GM20000 (cell line): ENCODE measurements at regions not wholly inside any gene's neighbourhood (a gene's known extent, or its start where the extent isn't known, plus 50 kb on each side); places are given as distances from the start of the nearest gene placed in this dataset.
A peak's percentile ranks its signal among the peaks of the same experiment; 100 is the strongest.

ENCODE experiments used
- DNase-seq: peaks from one replicate; pipeline ENCODE4 v3.0.0; 2012; ENCODE audit warnings: low spot score
- CTCF ChIP-seq: IDR thresholded peaks from 2 replicates; pipeline ENCODE4 v1.5.1; 2012; ENCODE audit warnings: mild to moderate bottlenecking, control low read depth; ENCODE audit errors: extremely low read depth, missing control alignments

DNA sequence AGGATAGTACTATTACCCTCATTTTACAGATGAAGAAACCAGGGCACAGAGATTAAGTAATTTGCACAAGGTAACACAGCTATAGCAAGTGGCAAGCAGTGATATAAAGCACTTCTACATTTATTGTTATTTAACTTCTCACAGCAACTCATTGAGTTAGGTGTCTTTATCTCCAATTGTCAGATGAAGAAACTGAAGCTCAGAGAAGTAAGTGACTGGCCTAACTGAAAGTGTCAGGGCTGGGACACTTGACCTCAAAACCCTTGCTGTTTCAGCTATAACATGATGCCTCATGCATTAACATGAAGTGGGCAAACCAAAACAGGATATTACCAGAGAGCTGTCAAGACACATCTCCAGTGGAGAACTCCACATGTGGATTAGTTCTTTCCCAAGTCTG is 65.8 kb upstream of the LEKR1 start:
- peak; percentile 41 for DNase-seq
- TF ChIP-seq CTCF, result no peak

- no peak for TF ChIP-seq CTCF
- no peak for DNase-seq
These were observed 65.1 kb upstream of the LEKR1 start for GRCh38 chr3:156761007-156761406.

DNA sequence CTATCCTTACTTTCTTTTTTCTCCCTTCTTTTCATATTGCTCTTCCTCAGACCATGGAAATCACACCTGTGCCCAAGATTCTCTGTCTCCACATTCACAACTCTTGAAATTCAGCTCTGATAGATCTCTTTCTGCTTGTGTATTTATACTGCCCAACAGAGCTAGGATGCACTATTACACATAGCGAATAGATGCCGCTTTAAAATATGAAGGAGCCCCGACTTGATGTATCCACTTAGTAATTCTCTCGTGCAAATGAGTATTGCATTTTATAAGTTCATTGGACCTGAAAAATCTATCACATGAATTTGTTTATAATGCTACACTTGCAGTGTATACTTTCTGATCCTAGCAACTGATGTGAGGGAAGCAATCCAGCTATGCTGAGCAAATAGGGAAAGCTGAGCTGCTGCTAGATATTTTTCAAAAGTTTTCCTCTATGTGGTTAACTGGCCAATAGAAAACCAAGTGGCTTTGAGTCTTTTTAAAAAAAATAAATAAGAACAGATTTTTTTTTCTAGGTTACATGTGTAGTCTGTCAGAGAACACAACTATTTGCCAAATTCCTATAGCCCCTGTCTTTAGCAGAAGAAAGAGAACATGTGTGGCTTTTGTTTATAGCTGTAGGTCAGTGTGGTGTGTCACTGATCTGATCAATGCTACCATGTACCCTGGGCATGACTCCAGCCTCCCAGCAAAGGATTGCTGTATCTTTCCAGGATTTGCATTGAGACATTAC is 64.3 kb upstream of the LEKR1 start:
- DNase-seq, result no peak
- no peak for TF ChIP-seq CTCF

DNA sequence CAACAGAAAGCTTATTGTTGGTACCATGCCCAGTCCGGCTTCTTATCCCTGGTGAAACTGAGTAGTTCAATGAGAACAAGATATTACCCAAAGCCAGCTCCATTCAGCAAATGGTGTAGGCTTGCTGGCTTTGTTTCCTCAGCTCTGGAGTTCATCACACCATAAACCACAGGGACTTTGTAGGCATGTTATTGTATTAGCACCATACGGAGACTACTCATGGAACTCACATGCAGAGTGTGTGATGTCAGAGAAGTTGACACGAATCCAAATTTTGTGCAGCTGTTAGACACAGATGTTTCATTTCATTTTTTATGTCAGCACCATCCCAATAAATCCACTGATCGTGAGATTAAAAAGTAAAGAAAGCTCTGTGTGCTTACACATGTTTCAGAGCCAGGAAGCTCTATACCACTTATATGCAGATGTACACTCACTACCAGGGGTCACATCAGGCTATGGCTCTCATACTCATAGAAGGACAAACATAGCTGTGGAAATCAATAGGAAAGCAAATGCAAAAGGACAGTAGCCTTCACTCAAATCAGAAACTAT is 63.4 kb upstream of the LEKR1 start:
- DNase-seq, result no peak
- no peak for TF ChIP-seq CTCF

DNA sequence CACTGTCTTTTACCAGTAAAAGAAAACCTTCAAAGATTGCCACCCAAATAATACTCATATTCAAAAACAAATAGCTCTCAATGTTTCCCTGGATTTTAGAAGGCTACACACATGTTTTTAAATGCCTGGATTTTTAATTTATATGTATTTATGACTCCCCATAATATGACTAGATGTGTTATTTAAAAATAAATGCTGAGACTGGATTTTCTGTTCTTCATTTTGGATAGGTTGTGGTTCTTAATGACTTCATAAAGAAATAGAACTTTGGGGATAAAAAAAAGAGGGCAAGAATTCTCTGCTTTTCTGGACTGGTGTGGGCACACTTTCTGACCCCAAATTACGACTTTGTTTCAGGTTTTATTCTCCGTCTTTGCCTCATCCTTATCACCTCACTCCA is 62.8 kb upstream of the LEKR1 start:
- TF ChIP-seq CTCF, result no peak
- no peak for DNase-seq

DNA sequence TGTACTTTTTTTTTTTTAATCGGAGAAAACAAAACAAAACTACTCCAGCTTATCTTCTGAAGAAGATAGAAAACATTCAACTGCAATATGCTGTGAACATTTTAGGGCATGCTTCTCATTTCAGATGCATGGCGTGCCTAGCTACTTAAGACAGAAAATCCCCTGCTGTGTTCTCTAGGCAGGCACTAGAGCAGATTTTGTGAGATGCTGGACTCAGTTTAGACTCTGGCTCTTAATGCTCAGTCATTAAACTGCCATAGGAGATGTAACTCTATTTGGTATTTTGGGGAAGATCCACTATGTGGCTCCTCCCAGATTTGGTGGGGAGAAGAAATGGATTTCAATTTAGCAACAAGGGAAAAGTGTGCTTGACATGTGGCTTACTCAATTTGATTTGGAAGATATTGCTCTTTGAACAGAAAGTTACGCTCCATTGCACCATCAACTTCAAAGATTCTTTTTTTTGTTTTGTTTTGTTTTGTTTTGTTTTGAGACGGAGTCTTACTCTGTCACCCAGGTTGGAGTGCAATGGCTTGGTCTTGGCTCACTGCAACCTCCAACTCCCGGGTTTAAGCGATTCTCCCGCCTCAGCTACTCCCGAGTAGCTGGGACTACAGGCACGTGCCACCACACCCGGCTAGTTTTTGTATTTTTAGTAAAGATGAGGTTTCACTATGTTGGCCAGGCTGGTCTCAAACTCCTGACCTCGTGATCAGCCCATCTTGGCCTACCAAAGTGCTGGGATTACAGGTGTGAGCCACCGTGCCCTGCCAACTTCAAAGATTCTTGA is 62.0 kb upstream of the LEKR1 start:
- TF ChIP-seq CTCF, result no peak
- no peak for DNase-seq

GRCh38 chr3:156764751-156765150 is 61.4 kb upstream of the LEKR1 start:
- TF ChIP-seq CTCF, result no peak
- DNase-seq, result no peak
